Sigmoid colon (tissue), 3 donors: ENCODE measurements at regions not wholly inside any gene's neighbourhood (a gene's known extent, or its start where the extent isn't known, plus 50 kb on each side); places are given as distances from the start of the nearest gene placed in this dataset.

ENCODE experiments used
- POLR2A ChIP-seq, 2 donors: fragments of 450-650 bp; IDR thresholded peaks; one replicate each; pipeline ENCODE4 v1.6.1; 2016; ENCODE audit warnings: antibody characterized with exemption in 2 of 2, mild to moderate bottlenecking in 2 of 2, moderate library complexity in 2 of 2
- TF ChIP-seq, protein P1 (sequence below), 4 experiments: fragments of 450-650 bp in 3 of 4; fragments of 200-600 bp in 1 of 4; IDR thresholded peaks; one replicate each; pipeline ENCODE4 v1.5.1; 2016 to 2019; ENCODE audit warnings: antibody characterized with exemption in 4 of 4, mild to moderate bottlenecking in 3 of 4, moderate library complexity in 2 of 4

GRCh38 chr4:169921237-169921636, 105.0 kb downstream of the MFAP3L start:
- TF ChIP-seq, protein P1, sequence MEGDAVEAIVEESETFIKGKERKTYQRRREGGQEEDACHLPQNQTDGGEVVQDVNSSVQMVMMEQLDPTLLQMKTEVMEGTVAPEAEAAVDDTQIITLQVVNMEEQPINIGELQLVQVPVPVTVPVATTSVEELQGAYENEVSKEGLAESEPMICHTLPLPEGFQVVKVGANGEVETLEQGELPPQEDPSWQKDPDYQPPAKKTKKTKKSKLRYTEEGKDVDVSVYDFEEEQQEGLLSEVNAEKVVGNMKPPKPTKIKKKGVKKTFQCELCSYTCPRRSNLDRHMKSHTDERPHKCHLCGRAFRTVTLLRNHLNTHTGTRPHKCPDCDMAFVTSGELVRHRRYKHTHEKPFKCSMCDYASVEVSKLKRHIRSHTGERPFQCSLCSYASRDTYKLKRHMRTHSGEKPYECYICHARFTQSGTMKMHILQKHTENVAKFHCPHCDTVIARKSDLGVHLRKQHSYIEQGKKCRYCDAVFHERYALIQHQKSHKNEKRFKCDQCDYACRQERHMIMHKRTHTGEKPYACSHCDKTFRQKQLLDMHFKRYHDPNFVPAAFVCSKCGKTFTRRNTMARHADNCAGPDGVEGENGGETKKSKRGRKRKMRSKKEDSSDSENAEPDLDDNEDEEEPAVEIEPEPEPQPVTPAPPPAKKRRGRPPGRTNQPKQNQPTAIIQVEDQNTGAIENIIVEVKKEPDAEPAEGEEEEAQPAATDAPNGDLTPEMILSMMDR (IDR thresholded peaks at IDR 0.05), result no peak
- no peak for TF ChIP-seq POLR2A (IDR thresholded peaks at IDR 0.05)
